HG03571 (cell line): ENCODE measurements at regions not wholly inside any gene's neighbourhood (a gene's known extent, or its start where the extent isn't known, plus 50 kb on each side); places are given as distances from the start of the nearest gene placed in this dataset.

Experiments used
- ATAC-seq: cut with Tn5 transposase; IDR thresholded peaks from one replicate; pipeline ENCODE4 v1.9.1; 2021; ENCODE audit not compliant: unreplicated experiment

DNA sequence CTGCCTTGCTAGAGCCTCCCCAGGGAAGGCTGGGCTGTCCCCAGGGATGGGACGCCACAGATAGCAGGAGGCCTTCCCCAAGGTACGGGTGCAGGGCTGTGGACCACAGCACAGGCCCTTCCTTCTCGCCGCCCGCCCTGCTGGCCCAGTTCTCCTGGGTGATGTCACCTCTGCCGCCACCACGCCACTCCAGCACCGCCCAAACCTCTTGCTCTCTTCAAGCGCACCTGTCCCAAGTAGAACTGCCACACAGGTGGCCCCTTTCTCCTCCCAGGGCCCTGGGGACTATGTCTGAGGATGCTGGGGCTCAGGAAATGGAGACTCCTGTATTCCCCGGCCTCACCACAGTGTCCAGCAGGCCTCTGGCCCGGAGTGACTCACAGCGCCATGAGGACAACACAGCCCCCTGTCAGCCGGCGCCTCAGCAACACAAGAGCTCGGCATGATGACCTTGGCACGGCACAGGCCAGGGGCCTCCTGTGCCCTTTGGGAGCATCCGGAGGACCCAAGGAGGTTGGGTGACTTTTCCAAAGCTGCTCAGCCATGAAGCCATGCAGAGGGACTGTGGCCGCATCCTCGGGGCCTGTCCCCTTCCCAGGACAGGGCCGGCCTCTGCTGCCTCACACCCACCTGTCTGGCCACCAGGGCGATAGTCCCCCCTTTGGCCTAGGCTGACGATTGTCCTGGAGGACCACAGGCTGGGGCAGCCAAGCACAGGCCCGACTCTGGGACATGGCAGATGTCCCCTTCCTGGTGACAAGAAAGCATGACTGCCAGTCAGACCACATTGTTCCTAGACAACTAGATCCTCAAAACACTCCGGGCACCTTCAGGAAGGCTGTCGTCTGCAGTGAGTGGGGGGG, 1023.5 kb downstream of the BRD1 start:
- no peak for ATAC-seq

DNA sequence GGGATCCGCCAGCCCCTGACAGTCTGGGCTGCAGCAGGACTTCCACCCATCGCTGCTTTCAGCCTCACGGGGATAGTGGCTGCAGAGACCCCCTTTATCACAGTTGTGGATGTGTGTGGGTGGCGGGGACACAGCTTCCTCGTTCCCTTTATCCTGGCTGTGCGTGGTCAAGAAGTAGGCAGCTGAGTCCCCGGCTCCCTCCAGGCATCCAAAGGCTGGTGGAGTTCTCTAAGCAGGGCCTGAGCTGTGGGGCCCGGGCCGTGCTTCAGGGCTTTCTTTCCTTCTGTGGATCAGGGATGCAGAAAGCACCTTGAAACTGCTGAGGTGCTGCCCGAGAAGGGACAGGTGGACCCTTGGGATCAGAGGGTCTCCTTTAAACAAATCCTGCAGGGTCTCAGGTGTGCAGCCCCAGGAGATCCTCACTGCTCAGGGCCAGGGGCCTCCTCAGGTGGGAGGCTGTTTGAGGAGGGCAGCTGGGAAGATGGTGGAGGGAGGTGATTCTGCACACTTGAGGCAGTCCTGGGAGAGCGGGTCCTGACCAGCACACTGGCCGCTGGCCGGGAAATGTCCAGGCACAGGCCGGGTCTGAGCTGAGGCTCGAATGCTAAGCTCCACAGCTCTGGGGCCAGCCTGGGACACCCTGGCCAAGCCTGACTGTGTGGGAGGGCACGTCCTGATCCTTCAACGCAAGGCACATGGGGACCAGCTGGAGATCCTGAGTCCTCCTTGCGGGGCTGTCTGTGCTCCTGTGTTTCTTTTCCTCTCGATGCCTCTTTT, 1024.3 kb downstream of the BRD1 start:
- no peak for ATAC-seq

DNA sequence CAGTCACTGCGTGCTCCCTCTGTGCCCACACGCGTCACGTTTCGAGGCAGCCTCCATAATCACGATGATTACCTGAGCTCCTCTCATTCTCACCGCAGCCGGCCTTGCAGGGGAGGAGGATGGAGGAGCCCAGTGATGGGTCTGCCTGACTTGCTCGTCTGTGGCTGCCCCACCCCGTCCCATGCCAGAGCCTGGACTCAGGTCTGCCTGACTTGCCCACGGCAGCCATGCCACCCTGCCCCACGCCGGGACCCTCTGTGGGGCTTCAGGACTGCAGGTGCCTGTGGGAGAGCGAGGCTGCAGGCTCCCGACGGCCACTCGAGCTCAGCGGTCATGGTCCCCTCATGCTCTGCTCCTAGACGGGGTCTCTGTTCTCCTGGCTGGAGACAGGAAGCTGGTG, 1025.1 kb downstream of the BRD1 start:
- no peak for ATAC-seq

DNA sequence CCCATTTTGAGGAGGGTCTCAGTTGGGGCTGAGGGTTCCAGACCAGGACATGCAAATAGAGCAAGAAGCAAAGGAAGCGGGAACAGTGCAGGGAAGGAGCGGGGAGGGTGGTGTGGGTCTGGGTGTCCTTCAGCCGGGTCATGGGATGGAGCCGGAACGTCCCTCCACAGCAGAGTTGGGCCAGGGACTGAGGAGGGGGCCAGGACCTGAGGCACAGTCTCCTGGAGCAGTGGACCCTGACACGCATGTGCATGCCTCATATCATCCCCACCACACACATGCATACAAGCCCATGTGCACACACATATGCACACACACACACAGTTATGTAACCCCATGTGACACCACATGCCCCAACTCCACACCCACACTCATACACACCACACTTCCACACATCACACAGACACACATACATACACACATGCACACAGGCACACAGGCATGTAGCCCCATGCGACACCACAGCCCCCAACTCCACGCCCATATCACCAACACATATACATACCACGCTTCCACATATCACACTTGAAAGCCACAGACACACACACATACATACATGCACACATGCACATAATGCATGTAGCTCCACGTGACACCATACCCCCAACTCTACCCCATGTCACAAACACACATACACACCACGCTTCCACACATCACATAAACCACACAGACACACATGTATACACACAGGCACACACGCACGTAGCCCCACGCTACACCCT, 1026.6 kb downstream of the BRD1 start:
- ATAC-seq, result no peak

DNA sequence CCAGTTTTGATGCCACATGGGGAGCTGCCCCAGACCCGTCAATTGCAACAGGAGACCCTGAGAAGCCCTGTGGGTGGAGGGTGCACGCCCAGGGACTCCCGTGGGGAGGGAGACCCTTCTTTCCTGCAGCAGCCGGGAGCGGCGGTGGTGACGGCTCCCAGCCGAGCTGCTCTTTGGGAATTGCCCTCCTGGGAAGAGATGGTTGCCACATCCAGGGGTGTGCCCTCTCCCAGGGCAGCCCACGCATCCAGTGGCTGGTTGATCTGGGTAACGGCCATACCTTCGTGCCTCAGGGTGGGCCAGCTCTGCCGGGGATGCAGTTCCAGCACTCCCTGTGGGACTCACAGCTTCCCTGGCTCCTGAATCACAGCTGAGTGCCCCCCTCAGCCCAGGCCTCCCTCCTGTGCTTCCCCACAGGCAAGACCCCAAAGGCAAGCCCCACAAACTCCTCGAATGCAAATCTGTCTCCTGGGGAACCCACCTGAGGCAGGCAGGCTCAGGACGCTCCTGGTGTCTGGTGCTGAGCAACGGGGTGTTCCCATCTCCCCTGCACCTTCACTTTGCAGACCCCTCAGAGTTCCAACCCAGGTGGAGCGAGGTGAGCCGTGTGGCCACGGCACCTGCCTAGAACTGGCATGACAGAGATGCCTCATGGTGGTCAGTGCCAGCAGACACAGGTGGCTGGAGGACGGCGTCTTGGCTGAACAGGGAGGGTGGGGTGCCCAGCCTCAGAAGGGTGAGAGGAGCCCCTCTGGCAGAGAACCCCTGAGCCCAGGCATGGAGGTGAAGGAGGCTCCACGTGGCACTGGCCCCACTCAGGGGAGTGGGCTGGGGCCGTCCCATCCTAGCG, 1027.4 kb downstream of the BRD1 start:
- no peak for ATAC-seq

DNA sequence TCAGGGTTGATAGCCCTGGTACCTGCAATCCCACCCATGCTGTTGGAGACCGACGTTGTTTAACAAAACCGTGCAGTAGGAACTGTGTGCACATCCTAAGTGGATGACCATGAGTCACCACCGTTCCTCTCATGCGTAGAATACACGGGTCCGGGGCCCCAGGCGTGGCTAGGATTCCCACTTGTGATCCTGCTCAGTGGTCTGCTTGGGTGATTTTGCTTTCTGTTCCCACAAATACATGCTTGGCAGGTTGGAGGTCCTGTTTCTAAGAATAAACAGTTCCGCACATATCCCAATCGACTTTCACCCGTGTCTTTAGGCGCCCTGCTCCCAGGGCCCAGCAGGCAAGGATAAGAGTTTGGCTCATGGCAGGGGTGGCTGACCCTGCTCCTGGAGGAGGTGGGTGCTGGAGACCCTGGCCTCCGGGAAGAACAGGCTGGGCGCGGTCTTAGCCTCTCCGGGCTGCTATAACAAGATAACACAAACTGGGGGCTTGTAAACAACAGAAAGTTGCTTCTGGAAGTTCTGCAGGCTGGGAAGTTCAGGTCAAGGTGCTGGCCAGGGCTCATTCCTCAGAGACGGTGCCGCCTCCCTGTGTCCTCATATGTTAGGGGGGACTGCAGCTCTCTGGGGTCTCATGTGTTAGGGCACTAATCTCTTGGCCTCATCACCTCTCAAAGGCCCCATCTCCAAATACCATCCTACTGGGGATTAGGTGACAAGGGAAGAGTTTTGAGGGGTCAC, 1028.3 kb downstream of the BRD1 start:
- ATAC-seq, result no peak

DNA sequence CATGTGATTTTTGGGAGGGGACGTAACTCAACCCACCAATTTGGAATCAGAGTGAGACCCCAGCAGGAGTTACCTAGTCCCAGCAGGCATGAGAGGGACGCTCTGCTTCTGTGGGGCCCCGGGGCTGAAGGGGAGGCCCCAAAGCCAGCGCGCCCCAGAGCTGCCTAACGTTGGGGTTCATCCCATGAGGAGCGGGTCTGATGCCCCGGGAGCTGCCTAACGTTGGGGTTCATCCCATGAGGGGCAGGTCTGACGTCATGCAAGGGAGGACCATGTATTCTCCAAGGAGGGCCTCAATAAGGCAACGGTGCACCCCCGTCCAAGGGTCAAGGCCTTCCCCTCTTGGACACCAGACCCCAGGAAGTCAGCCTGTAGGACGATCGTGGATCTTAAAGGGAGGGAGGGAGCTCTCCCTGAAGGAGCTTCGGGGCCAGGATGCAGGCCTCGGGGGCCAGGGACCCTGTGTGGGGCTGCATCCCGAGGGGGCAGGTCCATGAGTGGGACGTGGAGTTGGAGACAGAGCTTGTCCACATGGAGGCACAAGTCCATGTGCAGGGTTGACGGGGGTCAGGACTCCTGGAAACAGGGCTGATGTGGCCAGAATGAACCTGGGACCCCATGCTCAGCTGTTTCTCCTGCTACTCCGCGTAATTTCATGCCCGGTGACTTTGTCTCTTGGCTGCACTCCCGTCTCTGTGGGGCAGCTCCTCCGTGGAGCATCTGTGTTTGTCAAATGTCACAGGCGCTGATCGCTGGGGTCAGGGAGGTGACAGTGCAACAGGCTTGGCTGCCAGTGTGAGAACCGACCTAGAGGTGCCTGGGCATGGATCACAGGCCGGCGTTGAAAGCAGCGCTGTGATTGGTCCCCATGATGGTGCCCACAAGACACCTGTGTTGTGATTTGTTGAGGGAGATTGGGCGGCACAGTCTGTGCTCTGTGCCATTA, 1029.1 kb downstream of the BRD1 start:
- no peak for ATAC-seq

DNA sequence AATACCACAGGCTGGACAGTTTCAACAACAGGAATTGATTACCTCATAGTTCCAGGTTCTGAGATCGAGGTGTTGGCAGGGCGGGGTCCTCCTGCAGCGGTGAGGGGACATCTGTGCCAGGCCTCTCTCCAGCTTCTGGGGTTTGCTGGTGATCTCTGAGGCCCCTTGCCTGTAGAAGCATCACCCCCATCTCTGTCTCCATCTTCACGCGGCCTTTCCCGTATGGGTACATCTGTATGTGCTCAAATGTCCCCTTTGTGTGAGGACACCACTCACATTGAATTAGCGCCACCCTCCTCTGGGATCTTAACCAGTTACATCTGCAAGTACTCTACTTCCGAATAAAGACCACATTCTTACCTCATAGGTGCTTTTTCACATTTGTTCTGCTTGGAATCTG, 1029.9 kb downstream of the BRD1 start:
- no peak for ATAC-seq

DNA sequence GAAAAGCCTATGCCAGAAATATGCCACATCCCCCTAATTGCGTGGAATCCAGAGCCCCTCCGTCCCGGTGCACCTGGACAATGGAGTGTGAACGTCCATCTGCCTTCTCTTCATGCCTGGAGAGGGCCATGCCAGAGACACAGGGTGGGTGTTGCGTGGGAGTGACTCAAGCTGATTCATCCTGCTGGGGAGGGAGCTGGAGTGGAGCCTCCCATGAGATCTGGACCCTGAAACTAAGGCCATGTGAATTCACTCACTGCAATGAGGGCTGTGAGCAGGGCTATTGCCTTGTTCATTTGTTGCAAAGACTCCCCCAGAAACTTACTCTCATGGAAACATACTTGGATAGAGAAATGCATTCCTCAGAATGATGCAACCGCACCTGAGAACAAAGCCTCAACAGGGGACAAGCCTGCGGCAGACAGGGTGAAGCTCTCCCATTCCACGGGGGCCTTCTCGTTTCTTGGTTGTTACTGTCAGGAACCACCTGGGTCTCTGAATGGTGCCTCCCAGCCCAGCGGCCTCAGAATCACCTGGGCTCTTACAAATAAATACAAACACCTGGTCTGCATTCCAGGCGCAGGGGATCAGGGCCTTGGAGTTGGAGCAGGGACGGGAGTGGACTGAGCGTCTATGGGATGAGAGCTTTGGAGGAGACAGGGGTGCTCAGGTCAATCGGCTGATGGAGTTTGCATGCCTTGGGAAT, 1031.2 kb downstream of the BRD1 start:
- ATAC-seq, result no peak

DNA sequence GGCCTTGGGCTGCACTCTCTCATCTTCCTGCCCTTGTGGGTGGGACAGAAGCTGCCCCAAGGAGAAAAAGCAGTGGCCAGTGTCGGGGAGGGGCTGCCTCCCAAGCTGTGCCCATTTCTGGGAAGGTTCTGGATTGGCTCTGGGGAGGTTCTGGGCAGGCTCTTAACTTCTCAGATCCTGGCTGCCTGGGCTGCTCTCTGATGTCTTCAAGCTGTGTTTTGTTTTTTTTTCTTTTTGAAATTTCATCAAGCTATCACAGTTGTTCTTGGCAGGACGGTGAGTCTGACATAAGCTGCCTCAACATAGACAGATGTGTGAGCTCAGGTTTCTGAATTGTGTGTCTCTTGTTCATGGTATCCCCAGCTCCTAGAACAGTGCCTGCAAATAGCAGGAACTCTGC, 1032.0 kb downstream of the BRD1 start:
- no peak for ATAC-seq

DNA sequence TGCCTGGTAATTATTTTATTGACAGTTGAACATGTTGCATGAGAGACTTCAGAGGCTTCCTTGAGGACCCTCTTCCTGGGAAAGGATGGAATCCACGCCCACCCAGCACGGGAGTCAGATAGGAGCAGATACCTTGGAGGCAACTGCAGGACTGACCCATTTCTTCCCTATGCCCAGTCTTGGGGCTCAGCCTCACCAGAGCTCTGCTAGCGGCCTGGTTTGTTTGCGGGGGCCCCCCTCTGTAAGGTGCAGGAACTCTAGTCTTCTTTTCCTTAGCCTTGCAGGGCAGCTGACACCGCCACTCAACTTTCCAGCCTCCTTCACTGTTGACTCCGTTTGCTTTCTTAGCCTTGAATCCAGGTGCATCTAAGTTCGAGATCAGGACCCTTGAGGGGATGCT, 1032.8 kb downstream of the BRD1 start:
- no peak for ATAC-seq

DNA sequence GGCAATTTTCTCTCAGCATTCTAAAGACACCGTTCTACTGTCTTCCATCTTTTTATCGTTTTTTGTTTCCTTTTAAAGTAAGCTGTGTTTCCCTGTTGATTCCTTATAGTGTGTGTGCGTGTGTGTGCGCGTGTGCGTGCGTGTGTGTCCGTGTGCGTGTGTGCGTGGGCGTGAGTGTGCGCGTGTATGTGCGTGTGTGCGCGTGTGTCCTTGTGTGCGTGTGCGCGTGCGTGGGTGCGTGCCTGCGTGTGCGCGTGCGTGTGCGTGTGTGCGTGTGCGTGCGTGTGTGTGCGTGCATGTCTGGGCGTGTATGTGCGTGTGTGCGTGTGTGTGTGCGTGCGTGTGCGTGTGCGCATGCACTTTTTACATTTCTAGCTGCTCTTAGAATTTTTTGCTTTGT, 1033.7 kb downstream of the BRD1 start:
- no peak for ATAC-seq

DNA sequence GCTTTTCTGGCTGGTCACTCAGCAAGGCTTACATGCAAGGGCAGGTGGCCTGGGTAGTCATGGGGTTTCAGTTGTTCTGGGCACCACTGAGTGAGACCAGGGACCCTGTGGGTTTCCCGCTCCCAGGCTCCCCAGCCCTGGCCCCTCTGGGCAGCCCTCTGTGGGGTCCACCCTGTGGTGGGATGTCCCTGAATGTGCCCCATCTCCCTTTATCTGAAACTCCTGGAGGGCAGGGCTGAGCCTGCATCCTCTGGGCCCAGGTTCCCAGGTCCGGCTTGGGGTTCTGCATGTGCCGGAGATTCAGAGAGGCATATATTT, 1041.0 kb downstream of the BRD1 start:
- ATAC-seq, result no peak

DNA sequence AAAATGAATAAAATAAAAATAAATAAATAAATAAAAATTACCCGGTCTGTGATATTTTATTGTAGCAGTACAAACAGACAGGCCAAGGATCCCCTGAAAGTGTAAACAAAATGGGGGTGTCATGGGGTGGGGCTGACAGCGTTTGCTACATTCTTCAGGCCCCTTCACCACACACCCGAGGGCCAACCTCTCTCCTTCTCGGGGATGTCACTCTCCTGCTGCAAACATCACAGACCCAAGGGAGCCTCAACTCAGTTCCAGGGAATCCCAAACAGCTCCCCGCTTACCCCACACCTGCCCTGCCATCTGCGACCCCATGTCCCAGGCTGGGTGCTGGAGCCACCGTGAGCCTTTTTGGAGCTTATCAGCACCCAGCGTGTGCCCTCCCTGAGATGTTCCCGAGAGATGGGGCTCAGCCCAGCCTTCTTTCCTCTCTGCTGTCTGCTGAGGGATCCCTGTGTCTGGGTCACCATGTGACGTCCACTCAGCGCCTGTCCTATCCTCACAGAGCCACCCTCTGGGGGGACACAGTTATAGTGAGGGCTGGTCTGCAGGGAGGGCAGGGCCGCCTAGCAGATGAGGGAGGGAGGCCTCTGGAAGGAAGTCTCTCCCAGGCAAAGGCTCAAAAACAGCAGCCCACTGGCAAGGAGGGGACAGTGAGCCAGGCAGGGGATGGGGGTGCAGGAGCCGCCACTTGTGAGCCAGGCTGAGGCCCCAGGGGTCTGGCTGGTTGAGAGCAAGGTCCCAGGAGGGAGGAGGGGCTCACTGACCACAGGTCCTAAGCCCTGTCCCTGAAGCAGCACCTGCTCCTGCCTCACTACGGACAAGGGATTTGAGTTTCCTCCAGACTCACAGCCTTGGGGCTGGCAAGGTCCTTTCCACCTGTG, 1041.6 kb downstream of the BRD1 start:
- ATAC-seq, result no peak

DNA sequence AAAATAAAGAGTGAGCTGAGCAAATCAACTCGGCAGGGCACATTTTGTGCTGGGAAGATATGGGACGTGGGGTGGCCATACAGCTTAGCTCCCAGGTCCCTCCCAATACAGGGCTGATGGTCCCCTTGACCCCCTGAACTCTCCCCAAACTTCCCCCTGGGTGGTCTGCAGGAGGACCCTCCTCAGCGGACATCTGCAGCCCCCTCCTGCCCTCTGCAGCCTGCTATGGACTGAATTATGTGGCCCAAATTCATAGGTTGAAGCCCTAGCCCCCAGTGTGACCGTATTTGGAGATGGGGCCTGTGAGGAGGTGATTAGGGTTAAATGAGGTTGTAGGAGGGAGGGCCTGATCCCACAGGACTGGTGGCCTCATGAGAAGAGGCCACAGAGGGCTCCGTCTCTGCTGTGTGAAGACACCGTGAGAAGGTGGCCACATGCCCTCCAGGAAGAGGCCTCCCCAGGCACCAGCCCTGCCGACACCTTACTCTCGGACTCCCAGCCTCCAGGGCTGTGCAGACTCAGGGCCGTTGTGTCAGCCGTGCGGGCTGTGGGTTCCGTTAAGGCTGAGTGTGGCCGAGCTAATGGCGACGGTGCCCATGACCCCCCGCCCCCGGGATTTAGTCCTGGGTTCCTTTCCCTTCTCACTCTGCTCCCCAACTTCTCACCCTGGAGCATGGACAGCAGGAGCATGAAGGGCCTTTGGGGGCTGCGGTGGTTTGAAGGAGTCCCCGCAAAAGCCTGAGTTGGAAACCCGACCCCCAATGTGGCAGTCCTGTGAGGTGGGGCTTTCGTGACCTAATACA, 1042.8 kb downstream of the BRD1 start:
- ATAC-seq, result no peak

DNA sequence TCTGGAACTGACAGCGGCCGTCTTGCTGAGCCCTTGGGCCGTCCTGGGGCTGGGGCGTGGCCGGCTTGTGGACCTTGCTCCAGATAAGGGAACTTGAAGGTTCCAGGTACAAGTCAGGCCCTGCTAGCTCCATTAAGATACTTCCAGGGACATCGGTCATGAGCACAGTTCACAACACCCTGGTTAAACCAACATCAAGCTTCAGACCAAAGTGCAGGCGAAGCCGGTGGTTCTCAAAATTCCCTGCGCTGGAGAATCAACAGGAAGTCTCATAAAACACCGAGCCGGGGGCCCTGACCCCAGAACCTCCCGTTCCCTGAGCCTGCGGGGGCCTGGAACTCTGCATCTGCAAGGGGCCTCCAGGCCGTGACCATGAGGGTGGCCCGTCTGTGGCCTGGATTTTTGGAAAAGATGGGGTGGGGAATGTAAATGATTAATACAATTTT, 1043.8 kb downstream of the BRD1 start:
- no peak for ATAC-seq
